ENCODE measurements at regions not wholly inside any gene's neighbourhood (a gene's known extent, or its start where the extent isn't known, plus 50 kb on each side); places are given as distances from the start of the nearest gene placed in this dataset.

DNA sequence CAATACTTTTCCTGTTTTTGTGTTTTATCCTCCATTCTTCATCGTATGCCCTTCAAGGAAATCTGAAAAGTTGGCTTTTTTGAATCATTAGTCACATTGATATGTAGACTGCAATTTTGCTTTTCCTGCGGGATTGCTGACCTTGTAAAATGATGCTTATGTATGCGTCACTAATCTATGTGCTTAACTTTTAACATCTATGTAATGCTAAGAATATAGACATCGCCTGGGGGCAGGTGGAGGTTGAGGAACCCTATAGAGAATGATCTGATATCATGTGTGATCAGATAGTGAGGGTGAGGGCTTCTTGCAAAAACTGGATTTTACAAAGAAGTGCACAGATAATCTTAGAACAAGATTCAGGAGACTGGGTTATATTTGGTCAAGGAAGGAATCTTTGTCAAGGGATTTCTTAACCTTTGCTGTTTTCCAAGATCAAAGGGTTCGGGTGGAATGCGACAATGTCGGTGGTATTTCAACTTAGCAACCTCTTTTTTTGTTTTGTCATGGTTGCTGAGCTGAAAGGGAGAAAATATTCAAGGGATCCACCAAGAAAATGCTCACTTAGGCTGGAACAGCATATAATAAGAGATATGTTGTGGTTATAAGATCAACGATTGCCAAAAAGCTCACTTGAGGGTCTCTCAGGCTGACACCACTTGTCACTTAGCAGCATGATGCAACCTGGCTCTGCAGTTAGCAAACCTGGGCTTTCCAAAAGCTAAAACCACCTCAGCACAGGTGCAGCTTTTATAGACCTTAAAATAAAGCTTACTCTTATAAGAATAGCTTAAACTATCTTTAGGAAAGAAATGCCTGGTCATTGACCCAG is 70.6 kb upstream of the PUDP start:
- Histone ChIP-seq H2AFZ (ENCODE audit: control insufficient read depth, low read length) (no peak overlapping the region), H3K9me3 (ENCODE audit: control insufficient read depth, low read depth, low read length) (no peaks in the 10 kb centered on the region), H3K27me3 (ENCODE audit: control insufficient read depth, extremely low read depth, insufficient read depth, low read length) (no peaks in the 10 kb centered on the region), H3K27ac (ENCODE audit: control insufficient read depth, insufficient read depth, low read length) (no peak overlapping the region), H3K4me1 (ENCODE audit: control insufficient read depth, extremely low read depth, insufficient read depth, low read length) (no peaks in the 10 kb centered on the region), H3K79me2 (ENCODE audit: control insufficient read depth, insufficient read depth, low read length) (no peaks in the 10 kb centered on the region), H3K9ac (ENCODE audit: control insufficient read depth, extremely low read depth, insufficient read depth, low read length) (no peak overlapping the region), H3K36me3 (ENCODE audit: control insufficient read depth in 2 of 2, extremely low read depth in 1 of 2, insufficient read depth in 2 of 2, low read length in 2 of 2) (no peaks in the 10 kb centered on the region), H4K20me1 (ENCODE audit: control insufficient read depth, extremely low read depth, insufficient read depth, low read length) (no peaks in the 10 kb centered on the region), H3K9me1 (ENCODE audit: control insufficient read depth, extremely low read depth, insufficient read depth, low read length) (no peaks in the 10 kb centered on the region), H3K4me2 (ENCODE audit: control insufficient read depth, extremely low read depth, insufficient read depth, low read depth, low read length) (no peak overlapping the region), H3K4me3 (ENCODE audit: control insufficient read depth in 2 of 3, extremely low read depth in 1 of 3, insufficient read depth in 2 of 3, low read depth in 1 of 3, low read length in 3 of 3) (no peak overlapping the region)
- dilution Hi-C loops (cut with MboI; ENCODE audit: extremely low pct_ligation_motif_present, low sequenced_read_pairs) = no loop called here
- DNase-seq (ENCODE audit: low read depth, low spot score) = no peak
- TF ChIP-seq EZH2 (IDR thresholded peaks at IDR 0.05; ENCODE audit: low read length) = no peak
- TF ChIP-seq, protein P1, sequence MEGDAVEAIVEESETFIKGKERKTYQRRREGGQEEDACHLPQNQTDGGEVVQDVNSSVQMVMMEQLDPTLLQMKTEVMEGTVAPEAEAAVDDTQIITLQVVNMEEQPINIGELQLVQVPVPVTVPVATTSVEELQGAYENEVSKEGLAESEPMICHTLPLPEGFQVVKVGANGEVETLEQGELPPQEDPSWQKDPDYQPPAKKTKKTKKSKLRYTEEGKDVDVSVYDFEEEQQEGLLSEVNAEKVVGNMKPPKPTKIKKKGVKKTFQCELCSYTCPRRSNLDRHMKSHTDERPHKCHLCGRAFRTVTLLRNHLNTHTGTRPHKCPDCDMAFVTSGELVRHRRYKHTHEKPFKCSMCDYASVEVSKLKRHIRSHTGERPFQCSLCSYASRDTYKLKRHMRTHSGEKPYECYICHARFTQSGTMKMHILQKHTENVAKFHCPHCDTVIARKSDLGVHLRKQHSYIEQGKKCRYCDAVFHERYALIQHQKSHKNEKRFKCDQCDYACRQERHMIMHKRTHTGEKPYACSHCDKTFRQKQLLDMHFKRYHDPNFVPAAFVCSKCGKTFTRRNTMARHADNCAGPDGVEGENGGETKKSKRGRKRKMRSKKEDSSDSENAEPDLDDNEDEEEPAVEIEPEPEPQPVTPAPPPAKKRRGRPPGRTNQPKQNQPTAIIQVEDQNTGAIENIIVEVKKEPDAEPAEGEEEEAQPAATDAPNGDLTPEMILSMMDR (optimal IDR thresholded peaks at IDR 0.05 in 1 of 3, IDR thresholded peaks at IDR 0.05 in 1 of 3, conservative IDR thresholded peaks at IDR 0.05 in 1 of 3; ENCODE audit: extremely low read depth in 1 of 3, insufficient read depth in 2 of 3, low read length in 3 of 3) = no peak
- FAIRE-seq = no peak

DNA sequence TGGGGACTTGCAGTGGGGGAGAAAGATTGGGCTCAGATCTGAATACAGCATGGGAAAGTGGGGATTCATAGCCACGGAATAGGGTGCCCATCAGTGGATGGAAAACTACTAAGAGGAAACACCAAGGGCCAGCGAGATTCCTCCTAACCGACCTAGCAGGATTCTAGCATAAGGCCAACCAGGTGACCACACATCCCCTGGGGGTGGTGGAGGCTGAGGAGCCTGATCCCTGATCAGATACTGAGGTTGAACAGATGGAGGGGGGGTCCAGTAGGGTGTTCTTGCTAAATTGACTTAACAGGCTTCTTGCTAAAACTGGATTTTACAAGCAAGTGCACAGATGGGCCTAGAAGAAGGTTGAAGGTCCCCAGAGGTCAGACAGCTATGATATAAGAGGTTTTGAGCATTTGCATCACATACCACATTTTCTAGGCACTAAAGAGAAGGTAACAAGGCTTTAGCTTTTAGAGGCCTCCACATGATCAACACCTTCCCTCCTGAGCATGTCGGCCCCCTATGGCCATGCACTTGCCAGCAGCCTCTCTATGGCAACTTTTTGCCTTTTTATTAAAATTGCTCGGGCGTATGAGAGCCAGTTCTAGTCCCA is 69.1 kb upstream of the PUDP start:
- Histone ChIP-seq H3K27me3 (ENCODE audit: control insufficient read depth, extremely low read depth, insufficient read depth, low read length) (no peaks in the 10 kb centered on the region), H4K20me1 (ENCODE audit: control insufficient read depth, extremely low read depth, insufficient read depth, low read length) (no peaks in the 10 kb centered on the region), H3K36me3 (ENCODE audit: control insufficient read depth in 2 of 2, extremely low read depth in 1 of 2, insufficient read depth in 2 of 2, low read length in 2 of 2) (no peaks in the 10 kb centered on the region), H3K4me1 (ENCODE audit: control insufficient read depth, extremely low read depth, insufficient read depth, low read length) (no peaks in the 10 kb centered on the region), H3K9me3 (ENCODE audit: control insufficient read depth, low read depth, low read length) (no peaks in the 10 kb centered on the region), H3K4me2 (ENCODE audit: control insufficient read depth, extremely low read depth, insufficient read depth, low read depth, low read length) (no peak overlapping the region), H2AFZ (ENCODE audit: control insufficient read depth, low read length) (no peak overlapping the region), H3K9me1 (ENCODE audit: control insufficient read depth, extremely low read depth, insufficient read depth, low read length) (no peaks in the 10 kb centered on the region), H3K79me2 (ENCODE audit: control insufficient read depth, insufficient read depth, low read length) (no peaks in the 10 kb centered on the region), H3K4me3 (ENCODE audit: control insufficient read depth in 2 of 3, extremely low read depth in 1 of 3, insufficient read depth in 2 of 3, low read depth in 1 of 3, low read length in 3 of 3) (no peak overlapping the region), H3K27ac (ENCODE audit: control insufficient read depth, insufficient read depth, low read length) (no peak overlapping the region), H3K9ac (ENCODE audit: control insufficient read depth, extremely low read depth, insufficient read depth, low read length) (no peak overlapping the region)
- FAIRE-seq (no peak), DNase-seq (ENCODE audit: low read depth, low spot score) (no peak)
- TF ChIP-seq, protein P1 (optimal IDR thresholded peaks at IDR 0.05 in 1 of 3, IDR thresholded peaks at IDR 0.05 in 1 of 3, conservative IDR thresholded peaks at IDR 0.05 in 1 of 3; ENCODE audit: extremely low read depth in 1 of 3, insufficient read depth in 2 of 3, low read length in 3 of 3) = no peak
- no peak for TF ChIP-seq EZH2 (IDR thresholded peaks at IDR 0.05; ENCODE audit: low read length)
- dilution Hi-C loops (cut with MboI; ENCODE audit: extremely low pct_ligation_motif_present, low sequenced_read_pairs) = no loop called here

Measured in keratinocyte (primary cell).